Ovary (tissue), 7 donors: ENCODE measurements at regions not wholly inside any gene's neighbourhood (a gene's known extent, or its start where the extent isn't known, plus 50 kb on each side); places are given as distances from the start of the nearest gene placed in this dataset.

Experiments used
- DNase-seq, 5 donors: peaks; one replicate each; pipeline ENCODE4 v3.0.0-alpha.2; 2019 to 2020
- H3K27ac ChIP-seq, 2 donors: fragments of 200-600 bp; one replicate each; pipeline versions ENCODE4 v1.5.1 to v1.8.0; 2019 to 2022
- H3K27me3 ChIP-seq: fragments of 200-600 bp; one replicate; pipeline ENCODE4 v1.8.0; 2022
- H3K36me3 ChIP-seq: fragments of 200-600 bp; sonication (generic); one replicate; pipeline ENCODE4 v1.5.1; 2019
- H3K4me1 ChIP-seq: one replicate; pipeline ENCODE4 v1.8.1; 2013; ENCODE audit warnings: mild to moderate bottlenecking, moderate library complexity; ENCODE audit not compliant: insufficient read depth
- H3K4me3 ChIP-seq: fragments of 200-600 bp; sonication (generic); one replicate; pipeline ENCODE4 v1.5.1; 2017
- H3K9me3 ChIP-seq, 2 donors: fragments of 200-600 bp in 1 of 2; sonication (generic) in 1 of 2; one replicate each; pipeline versions ENCODE4 v1.5.1 to v1.8.1; 2013 to 2019; ENCODE audit warnings: mild to moderate bottlenecking in 1 of 2, moderate library complexity in 1 of 2
- CTCF ChIP-seq, 3 donors: fragments of 450-650 bp in 2 of 3; fragments of 200-600 bp in 1 of 3; IDR thresholded peaks; one replicate each; pipeline versions ENCODE4 v1.5.1 to v1.8.0; 2016 to 2022; ENCODE audit warnings: antibody characterized with exemption in 3 of 3, mild to moderate bottlenecking in 1 of 3
- EP300 ChIP-seq: sonication (generic); formaldehyde crosslinking; IDR thresholded peaks from one replicate; pipeline ENCODE4 v1.6.1; 2017; ENCODE audit warnings: antibody characterized with exemption
- POLR2A ChIP-seq: fragments of 450-650 bp; IDR thresholded peaks from one replicate; pipeline ENCODE4 v1.6.1; 2017; ENCODE audit warnings: antibody characterized with exemption, mild to moderate bottlenecking, moderate library complexity
- WGBS, 3 donors: extraction: QIAGEN DNeasy Blood & Tissue Kit in 1 of 3; methylation state at CpG; one replicate each; pipeline versions ENCODE4 v1.1.5 to v1.1.7; 2013 to 2017; 5-methylcytosine and 5-hydroxymethylcytosine counted together
- intact Hi-C, 4 donors: fragments of 100-400 bp; cut with DNase I; formaldehyde crosslinking; loops; one replicate each; pipeline versions ENCODE4 v1.11.0 to v1.15.1; 2022 to 2023
- donor health status: DM: no; HTN: no; CAD: no; lungs with moderate emphysema.
- donor health status: DM: no; HTN: no; CAD: no.
- donor health status: Bipolar disorder and iron deficiency.
- donor health status: DM: no; HTN: no; CAD: no.
- donor health status: DM: yes; HTN: yes; CAD: no.

- Histone ChIP-seq H3K36me3 (no peaks in the 10 kb centered on the region), H3K4me3 (no peak overlapping the region), H3K4me1 (no peaks in the 10 kb centered on the region), H3K9me3 (no peaks in the 10 kb centered on the region), H3K27ac (no peak overlapping the region), H3K27me3 (no peaks in the 10 kb centered on the region)
- WGBS, 3 donors: 37 to 44% (median 41%) methylated on average over 4 of the region's 4 CpGs
- intact Hi-C loops: no loop called here
- no peak for DNase-seq
- TF ChIP-seq CTCF (IDR thresholded peaks at IDR 0.05) (peak in 1 of 3 donors; percentile 12), POLR2A (no peak), EP300 (no peak)
Measured at GRCh38 chrX:45781901-45782553, 581.4 kb upstream of the DIPK2B start.

DNA sequence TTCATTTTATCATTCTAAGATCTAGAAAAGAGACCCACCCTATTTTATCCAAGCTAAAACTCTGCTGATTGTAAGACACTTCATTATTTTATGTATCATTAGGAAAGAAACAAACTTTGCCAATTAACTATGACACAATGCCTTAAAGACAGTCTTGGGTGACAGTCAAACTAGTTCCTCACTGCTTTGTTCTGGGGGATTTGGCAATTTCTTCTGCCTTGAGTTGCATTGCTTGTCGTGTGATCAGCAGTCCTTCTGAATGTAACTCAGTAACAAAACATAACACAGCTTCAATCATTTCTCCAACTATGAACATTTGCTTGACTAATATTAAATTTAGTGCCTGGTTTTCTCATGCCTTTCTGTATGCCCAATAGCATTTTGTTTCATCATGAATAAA, 577.9 kb upstream of the DIPK2B start:
- WGBS, 3 donors: 68 to 75% (median 75%) methylated on average over 1 of the region's 1 CpG
- no peak for DNase-seq
- Histone ChIP-seq H3K4me1 (no peaks in the 10 kb centered on the region), H3K36me3 (no peaks in the 10 kb centered on the region), H3K4me3 (no peak overlapping the region), H3K9me3 (no peaks in the 10 kb centered on the region), H3K27ac (no peak overlapping the region), H3K27me3 (no peaks in the 10 kb centered on the region)
- TF ChIP-seq CTCF (IDR thresholded peaks at IDR 0.05): no peak
- no peak for TF ChIP-seq POLR2A
- TF ChIP-seq EP300: no peak
- intact Hi-C loops: loop anchor here in 1 of 4 donors (10.0 kb wide), 1 partner anchor 264 kb away; no protein-coding TSS in a partner anchor

GRCh38 chrX:45777366-45777765, 576.7 kb upstream of the DIPK2B start:
- H3K4me1 ChIP-seq: peaks cover 3% of the 10 kb centered on the region
- no peak for TF ChIP-seq EP300
- TF ChIP-seq CTCF (IDR thresholded peaks at IDR 0.05): no peak
- no peak for TF ChIP-seq POLR2A
- DNase-seq: no peak
- no peaks in the 10 kb centered on the region for H3K36me3 ChIP-seq
- H3K27me3 ChIP-seq: no peaks in the 10 kb centered on the region
- H3K9me3 ChIP-seq: no peaks in the 10 kb centered on the region
- intact Hi-C loops: loop anchor here in 1 of 4 donors (10.0 kb wide), 1 partner anchor 263 kb away; no protein-coding TSS in a partner anchor
- WGBS, 3 donors: 41 to 54% (median 47%) methylated on average over 3 of the region's 3 CpGs
- no peak overlapping the region for H3K27ac ChIP-seq
- H3K4me3 ChIP-seq: no peak overlapping the region

GRCh38 chrX:45775468-45775867, 574.8 kb upstream of the DIPK2B start:
- DNase-seq: no peak
- Histone ChIP-seq H3K36me3 (no peaks in the 10 kb centered on the region), H3K27me3 (no peaks in the 10 kb centered on the region), H3K4me1 (peaks cover 3% of the 10 kb centered on the region), H3K9me3 (no peaks in the 10 kb centered on the region), H3K4me3 (no peak overlapping the region), H3K27ac (no peak overlapping the region)
- intact Hi-C loops: loop anchor here in 1 of 4 donors (10.0 kb wide), 1 partner anchor 261 kb away; no protein-coding TSS in a partner anchor
- TF ChIP-seq POLR2A (no peak), EP300 (no peak), CTCF (IDR thresholded peaks at IDR 0.05) (no peak)
- 32 to 37% (median 34%) methylated on average over 2 of the region's 2 CpGs for WGBS, 3 donors
